HG03025 (cell line): ENCODE measurements at regions not wholly inside any gene's neighbourhood (a gene's known extent, or its start where the extent isn't known, plus 50 kb on each side); places are given as distances from the start of the nearest gene placed in this dataset.

ENCODE experiments used
- ATAC-seq: cut with Tn5 transposase; IDR thresholded peaks from one replicate; pipeline ENCODE4 v1.9.1; 2021; ENCODE audit warnings: mild to moderate bottlenecking, moderate library complexity; ENCODE audit not compliant: unreplicated experiment, low FRiP score

GRCh38 chr1:108051631-108052377, 86.8 kb upstream of the VAV3 start:
- no peak for ATAC-seq

DNA sequence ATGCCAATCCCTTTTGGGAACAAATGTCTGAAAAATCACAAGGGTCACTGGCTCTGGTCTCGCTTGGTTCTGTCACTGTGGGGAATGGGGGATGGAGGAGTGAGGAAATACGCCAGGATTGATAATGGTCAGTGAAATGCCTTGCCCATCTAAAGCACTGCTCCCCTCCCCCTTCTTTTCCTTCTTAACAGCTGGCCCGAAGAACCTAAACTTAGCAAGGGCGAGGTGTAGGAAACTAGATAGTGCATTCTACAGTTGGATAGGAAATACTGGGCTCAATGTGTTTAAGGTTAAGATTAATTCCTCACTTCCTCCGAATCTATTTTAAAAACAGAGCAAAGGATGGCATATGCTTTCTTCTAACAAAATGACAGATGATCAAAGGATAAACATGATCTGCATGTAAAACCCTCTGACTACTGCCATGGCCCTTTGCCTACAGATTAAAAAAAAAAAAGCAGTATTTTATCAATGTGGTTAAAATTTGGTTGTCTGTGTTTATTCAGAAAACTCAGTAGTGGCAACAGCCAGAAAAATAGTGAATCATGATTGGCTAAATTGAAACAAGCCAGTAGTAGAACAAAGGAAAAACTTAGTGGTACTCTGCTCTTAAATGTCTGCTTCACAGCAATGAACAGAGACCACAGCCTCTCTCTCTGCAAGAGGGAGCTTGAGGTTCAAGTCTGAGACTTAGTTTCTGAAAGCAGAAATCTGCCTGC, 86.1 kb upstream of the VAV3 start:
- no peak for ATAC-seq

- ATAC-seq = no peak
Observed at GRCh38 chr1:108050158-108050557, 85.2 kb upstream of the VAV3 start.

DNA sequence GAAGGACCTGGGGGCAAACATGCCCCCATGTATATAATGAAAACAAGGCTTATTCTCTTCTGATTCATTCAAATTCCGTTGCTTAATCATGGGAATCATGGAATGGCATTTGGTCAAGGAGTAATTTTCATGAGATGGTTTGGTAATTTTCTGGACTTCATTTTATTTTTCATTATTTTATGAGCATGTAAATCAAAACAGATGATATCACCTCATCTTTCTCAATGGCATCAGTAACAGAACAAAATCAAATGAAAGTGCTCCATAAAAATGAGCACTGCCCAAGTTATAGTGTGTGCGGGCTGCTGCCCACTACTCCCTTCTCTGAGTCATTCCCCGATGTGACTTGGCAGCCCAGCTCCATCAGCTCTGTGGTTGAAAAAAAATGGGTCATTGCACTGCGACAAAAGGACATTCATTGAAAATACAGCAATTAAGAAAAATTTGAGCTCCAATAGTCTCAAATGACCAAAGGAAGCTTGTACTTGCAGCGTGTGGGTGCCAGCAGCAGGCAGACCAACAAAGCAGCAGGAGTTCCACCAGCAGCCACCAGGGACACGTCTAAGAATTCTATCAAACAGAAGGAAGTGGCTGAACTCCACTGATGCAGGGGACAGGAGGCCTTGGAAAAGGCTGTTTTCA, 84.3 kb upstream of the VAV3 start:
- ATAC-seq = no peak

- ATAC-seq = no peak
Observed at GRCh38 chr1:108048301-108049177, 83.6 kb upstream of the VAV3 start.

GRCh38 chr1:108047085-108047484, 82.1 kb upstream of the VAV3 start:
- ATAC-seq = no peak

DNA sequence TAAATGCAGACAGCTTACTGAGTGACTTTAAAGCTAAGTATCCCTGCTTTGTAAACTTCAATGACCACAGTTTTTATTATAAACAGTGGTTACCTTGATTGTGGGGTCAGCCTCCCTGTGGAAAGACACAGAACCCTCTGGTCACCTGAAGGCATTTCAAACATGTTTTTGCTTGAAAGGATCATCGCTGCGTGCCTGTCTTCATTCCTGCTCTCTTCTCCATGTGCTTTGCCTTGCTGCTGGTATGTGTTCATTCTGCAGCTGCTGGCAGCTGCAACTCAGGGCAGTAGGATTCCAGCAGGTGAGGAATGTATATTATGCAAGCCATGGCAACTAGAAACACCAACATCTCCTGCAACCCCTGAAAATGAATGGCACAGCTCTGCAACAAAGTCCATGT, 81.0 kb upstream of the VAV3 start:
- no peak for ATAC-seq

- no peak for ATAC-seq
Observed at GRCh38 chr1:108045460-108045859, 80.5 kb upstream of the VAV3 start.

DNA sequence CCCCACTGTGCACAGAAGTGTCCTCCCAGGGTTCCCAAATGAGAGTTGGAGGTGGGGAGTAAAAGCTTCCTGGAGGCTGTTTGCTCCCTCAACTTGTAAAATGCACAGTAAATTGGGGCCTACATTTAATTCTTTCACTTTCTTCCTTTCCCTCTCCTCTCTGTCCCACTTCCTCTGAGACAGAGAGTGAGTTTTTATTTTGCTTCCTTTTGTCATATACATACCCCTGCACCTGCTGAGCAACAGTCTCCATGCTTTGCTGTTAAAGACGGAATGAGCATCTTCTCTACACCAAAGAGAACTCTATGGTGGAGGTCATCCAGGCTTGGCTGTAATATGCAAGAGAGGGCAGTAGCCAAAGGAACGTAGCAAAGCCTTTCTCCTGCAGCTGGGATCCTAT, 79.3 kb upstream of the VAV3 start:
- no peak for ATAC-seq

GRCh38 chr1:108043707-108044106, 78.7 kb upstream of the VAV3 start:
- ATAC-seq = no peak

GRCh38 chr1:108042610-108043009, 77.6 kb upstream of the VAV3 start:
- no peak for ATAC-seq

- no peak for ATAC-seq
Observed at GRCh38 chr1:108041360-108042142, 76.6 kb upstream of the VAV3 start.

GRCh38 chr1:108038653-108039236, 73.8 kb upstream of the VAV3 start:
- no peak for ATAC-seq

DNA sequence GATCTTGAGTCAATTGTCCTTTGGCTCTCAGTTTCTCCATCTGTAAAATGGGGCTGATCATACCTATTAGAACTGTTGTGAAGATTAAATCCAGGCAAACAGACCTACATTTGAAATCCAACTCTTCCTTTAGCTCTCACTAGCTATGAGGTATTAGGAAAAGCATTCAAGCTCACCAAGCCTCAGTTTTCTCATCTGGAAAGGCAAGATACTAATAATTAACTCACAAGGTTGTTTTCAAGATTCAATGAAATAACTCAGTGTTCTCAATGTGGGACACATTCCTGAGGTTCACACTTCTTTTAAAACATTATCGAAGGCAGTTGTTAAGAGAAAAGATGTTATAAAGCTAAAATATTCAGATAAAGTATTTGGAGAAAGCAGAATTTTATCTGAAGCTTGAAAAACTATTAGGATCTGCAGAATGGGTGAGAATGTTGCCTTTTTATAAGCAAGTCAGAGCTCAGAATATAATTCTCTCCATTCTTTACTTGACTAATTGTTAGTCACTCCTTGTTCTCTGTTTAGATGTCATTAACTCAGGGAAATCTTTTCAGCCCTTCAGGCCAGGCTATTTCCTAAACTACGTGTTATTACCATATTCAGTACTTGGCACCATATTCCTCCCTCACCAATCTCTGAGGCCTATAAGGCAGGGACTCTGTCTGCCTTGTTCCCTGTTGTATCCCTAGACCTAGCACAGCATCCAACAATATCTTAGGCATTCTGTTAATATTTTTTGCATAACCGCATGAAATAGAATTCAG, 72.0 kb upstream of the VAV3 start:
- ATAC-seq = no peak

GRCh38 chr1:108034396-108034795, 69.4 kb upstream of the VAV3 start:
- ATAC-seq = no peak

- ATAC-seq = no peak
Observed at GRCh38 chr1:108033550-108033951, 68.6 kb upstream of the VAV3 start.

GRCh38 chr1:108028841-108029388, 63.9 kb upstream of the VAV3 start:
- ATAC-seq = no peak

DNA sequence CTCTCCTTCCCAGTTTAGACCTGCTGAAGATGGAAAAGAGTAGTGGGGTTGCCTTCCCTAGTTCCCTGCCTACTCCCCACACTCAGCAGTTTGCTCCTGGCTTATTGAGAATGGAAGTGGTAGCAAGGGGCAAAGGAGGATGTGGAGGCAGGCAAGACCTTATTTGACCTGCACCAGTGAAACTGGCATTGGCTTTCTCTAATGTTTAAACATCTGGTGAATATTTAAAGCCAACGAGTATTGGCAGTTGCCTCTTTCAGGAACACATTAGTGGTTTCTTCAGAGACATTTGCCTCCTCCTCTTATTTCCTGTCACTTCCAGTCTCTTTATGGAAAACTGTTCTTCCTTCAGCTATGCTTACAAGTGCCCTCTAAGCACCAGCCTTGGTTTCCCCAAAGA, 62.4 kb upstream of the VAV3 start:
- ATAC-seq = no peak

- ATAC-seq = no peak
Observed at GRCh38 chr1:108017698-108018097, 52.7 kb upstream of the VAV3 start.
